Anterior cingulate cortex (tissue), 58 donors: ENCODE measurements at regions not wholly inside any gene's neighbourhood (a gene's known extent, or its start where the extent isn't known, plus 50 kb on each side); places are given as distances from the start of the nearest gene placed in this dataset.

ENCODE experiments used
- DNase-seq, 58 donors: peaks; one replicate each; lab custom pipeline; 2025; lab: John Stamatoyannopoulos, UW

DNA sequence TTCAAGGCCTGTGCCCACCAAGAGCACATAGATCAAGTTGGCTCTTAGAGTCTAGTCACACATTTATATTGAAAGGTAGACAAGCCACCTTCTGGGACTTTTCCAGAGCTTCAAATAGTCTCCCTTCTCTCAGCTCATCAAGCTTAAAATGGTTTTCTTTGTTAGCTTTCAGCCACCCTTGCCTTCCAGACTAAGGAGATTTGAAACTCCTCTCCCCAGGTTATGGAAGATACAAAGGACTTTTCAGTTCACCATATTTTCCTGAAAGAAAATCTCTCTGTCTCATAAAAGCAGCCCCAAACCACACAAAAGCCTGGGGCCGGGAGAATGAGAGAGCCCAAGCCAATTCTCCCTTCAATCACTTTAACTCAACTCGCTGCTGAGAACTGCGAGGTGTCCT, 134.1 kb downstream of the ZC3H11B start:
- DNase-seq = no peak

DNA sequence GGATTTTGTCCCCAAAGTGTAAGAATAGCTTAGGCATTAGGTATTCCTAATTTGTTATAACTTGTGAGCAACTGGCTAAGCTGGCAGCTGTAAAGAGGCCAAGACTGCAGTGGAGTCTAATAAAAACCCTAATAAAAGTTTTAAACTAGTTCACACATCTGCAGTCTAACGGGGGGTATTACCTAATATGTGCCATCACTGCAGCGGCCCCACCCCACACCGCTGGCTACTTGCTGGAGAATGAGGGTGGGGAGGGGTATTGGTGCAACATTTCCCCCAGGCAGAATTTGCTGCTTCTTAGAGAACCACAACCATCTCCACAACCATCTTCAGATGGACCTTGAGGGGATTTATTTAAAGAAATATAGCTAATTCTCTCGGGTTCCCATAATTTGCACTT, 135.0 kb downstream of the ZC3H11B start:
- DNase-seq = no peak

GRCh38 chr1:219476716-219477115, 136.2 kb downstream of the ZC3H11B start:
- DNase-seq = no peak

DNA sequence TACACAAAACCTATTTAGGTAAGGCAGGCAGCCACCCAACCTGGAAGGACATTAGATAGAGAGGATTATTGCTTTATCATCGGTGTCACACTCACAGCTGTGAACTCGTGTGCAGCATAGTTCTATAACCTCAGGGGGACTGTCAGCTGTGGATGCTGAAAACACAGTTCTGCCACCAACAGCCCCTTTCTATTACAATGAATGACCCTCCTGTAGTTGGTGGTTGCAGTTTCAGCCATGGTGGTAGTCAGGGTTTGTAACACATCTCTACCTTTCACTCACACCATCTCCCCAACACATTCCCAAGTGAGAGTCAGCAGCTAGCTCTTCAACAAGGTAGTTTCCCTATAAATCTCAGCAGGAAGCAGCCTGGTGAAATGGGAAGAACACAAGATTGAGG, 136.8 kb downstream of the ZC3H11B start:
- no peak for DNase-seq

DNA sequence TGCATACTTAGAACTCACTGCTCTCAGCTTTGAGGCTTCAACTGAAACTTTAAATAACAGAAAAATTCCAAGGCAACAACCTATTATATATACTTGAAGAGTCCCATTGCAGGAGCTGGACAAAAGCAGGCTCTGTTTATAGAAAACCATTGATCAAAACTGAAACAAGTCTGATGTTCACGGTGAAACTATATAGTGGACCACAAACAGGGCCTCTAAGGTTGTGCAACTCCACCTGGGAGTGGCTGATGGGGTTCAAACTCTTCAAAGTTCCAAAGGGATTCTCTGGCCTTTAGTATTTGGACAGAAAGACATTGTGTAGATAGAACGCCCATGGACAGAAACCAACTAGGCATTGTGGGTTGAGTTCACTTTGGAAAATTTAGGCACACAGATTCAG, 140.3 kb downstream of the ZC3H11B start:
- no peak for DNase-seq

- no peak for DNase-seq
These were observed 145.4 kb downstream of the ZC3H11B start for GRCh38 chr1:219467524-219467923.

GRCh38 chr1:219466766-219467165, 146.1 kb downstream of the ZC3H11B start:
- DNase-seq = no peak

- DNase-seq = no peak
These were observed 147.5 kb downstream of the ZC3H11B start for GRCh38 chr1:219465212-219466093.

GRCh38 chr1:219463636-219464035, 149.3 kb downstream of the ZC3H11B start:
- peak in 1 of 58 donors; percentile 20 for DNase-seq

GRCh38 chr1:219461981-219462400, 150.9 kb downstream of the ZC3H11B start:
- no peak for DNase-seq

DNA sequence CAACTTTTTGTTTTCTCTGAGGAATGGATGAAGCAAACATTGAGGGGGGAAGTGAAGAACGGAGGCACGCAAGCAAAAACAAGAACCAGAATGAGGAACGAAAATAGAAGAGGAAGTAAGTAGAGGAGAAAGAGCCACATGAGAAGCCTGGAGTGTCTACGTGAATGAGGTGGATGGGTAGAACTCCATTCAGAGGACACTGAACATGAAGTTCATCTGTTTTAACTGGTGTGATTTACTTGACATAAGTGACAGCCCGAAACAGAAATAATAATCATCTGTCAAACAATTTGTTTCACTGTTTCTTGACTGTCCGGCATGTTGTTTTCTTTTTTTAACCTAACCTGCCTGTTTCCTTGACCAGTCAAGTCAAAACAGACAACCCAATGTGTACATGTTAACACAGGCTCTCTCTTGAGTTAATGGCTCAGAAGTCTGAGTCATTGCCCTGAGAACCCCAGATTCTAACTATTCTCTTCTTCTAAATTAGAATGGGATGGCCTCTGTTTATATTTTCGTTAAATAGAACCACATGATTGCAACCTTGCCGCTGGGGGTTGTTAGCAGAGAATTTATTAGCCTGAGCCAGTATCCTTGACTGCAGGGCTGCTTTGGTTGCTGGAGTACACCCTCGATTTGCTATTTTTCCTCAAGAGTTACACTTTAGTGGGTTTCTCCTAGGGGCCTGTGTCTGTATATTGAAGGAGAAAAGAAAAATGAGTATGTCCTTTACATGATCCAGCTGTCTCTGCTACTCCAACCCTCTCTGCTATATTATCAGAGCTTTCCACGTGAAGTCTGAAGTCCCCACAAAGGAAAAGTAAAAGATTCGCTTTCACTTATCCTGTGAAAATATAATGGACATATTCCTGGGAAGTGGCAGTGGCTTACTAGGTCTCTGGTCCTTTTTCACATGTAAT, 151.7 kb downstream of the ZC3H11B start:
- no peak for DNase-seq

DNA sequence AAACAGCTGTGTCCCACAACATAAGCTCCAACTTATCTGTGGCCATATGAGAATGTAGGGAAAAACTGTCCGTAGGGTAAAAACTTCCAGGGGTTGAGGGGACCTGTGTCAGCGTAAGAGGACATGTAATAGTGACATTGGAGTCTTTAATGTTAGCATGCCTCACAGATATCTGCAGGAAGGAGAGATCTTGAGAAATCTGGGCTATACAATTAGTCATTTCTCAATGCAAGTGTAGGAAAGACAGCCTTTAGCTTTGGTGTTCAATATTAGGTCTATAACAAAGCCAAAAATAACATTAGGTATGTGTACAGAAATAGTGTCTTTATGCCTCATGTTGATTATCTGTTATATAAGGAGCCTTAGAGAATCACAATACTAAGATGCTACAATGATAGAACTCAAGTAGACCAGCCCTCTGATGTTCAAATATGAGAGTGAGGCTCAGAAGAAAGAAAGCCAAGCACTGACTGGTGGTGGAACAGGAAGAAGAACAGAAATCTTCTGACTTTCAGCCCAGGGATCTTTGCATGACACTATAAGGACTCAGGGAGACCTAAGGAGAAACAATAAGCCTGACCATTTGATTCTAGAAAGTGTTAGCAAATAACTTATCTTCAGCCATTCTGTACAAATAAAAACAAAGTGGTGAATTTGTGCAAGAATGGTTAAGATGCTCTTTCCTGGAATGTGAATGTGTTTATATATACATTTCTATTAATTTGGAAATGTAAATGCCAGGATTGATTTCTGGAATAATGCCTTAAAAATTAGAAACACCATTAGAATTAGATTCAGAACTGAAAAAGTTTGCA, 152.6 kb downstream of the ZC3H11B start:
- no peak for DNase-seq

GRCh38 chr1:219459351-219460080, 153.4 kb downstream of the ZC3H11B start:
- DNase-seq = no peak

DNA sequence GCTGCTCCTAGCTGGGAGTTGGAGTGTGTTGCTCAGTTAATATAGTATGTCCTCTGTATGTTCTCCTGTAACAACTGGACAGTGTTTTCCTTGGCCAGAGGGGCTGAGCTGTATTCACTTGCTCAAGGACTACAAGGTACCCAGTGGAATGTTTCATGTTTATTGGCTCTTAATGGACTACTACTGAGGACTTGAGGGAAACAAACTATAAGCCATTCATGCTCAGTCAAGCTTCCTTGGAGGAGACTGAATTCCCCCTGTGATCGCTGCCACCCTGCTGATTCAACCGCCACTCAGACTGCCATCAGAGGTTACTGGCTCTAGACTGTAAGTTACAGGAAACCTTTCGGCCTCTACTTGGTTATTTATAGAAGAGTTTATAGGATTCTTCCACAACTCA, 166.6 kb downstream of the ZC3H11B start:
- no peak for DNase-seq

- DNase-seq = no peak
These were observed 167.0 kb downstream of the ZC3H11B start for GRCh38 chr1:219445864-219446263.

GRCh38 chr1:219444474-219444873, 168.4 kb downstream of the ZC3H11B start:
- no peak for DNase-seq

DNA sequence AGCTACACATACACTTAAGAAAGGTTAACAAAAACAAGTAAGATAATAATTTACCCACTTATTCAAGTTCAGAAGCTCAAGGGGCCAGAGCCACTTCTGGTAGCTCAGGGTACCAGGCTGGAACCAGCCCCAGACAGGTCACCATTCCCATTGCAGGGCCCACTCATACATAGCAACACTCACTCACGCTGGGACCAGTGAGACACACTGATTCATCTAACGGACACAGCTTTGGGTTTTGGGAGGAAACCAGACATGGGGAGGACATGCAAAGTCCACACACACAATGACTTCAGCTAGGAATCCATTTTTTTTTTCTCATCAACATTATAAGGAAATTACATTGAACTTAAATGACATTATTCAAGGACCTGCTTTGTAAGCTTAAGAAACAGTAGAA, 169.1 kb downstream of the ZC3H11B start:
- no peak for DNase-seq

DNA sequence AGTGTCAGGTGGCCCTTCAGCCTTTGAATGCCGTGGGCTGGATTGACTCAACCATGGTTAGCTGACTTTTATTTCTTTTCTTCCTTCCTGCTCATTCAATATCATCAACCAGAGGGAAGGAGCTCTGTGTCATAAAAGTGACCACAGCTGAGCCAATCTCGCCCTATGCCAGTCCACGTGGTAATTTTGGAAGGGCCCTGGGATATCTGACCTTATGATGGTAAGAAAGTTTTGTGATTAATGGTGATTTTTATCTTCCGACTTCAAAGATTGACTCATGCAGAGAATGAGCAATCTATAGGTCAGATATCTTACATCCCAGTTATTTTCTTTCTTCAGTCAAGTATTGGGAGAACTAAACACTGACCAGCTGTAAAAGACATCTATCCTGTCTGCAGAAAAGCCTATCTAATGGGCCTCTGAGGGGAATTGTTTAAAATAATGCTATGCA, 170.3 kb downstream of the ZC3H11B start:
- DNase-seq = no peak

GRCh38 chr1:219441884-219442283, 171.0 kb downstream of the ZC3H11B start:
- DNase-seq = no peak

GRCh38 chr1:219439376-219439775, 173.5 kb downstream of the ZC3H11B start:
- DNase-seq = no peak
